Endodermal cell (in vitro differentiated cells): ENCODE measurements at regions not wholly inside any gene's neighbourhood (a gene's known extent, or its start where the extent isn't known, plus 50 kb on each side); places are given as distances from the start of the nearest gene placed in this dataset.

ENCODE experiments used
- DNase-seq: peaks from one replicate; pipeline ENCODE4 v3.0.0-alpha.2; 2017
- H3K27ac ChIP-seq: 2 replicates; pipeline ENCODE4 v1.5.1; 2013; ENCODE audit warnings: mild to moderate bottlenecking, low read depth, low read length, moderate library complexity
- H3K27me3 ChIP-seq: 2 replicates; pipeline ENCODE4 v1.6.1; 2013; ENCODE audit warnings: mild to moderate bottlenecking, low read length, moderate library complexity; ENCODE audit not compliant: insufficient read depth, control insufficient read depth, poor library complexity, severe bottlenecking
- H3K36me3 ChIP-seq: 2 replicates; pipeline ENCODE4 v1.7.0; 2013; ENCODE audit warnings: mild to moderate bottlenecking, low read length, moderate library complexity; ENCODE audit not compliant: control insufficient read depth, insufficient read depth
- H3K4me1 ChIP-seq: one replicate; pipeline ENCODE4 v1.7.0; 2013; ENCODE audit warnings: low read length; ENCODE audit not compliant: control insufficient read depth, insufficient read depth
- H3K4me3 ChIP-seq: 2 replicates; pipeline ENCODE4 v1.5.1; 2013; ENCODE audit warnings: mild to moderate bottlenecking, low read length, moderate library complexity
- H3K9ac ChIP-seq: 2 replicates; pipeline ENCODE4 v1.6.1; 2013; ENCODE audit warnings: mild to moderate bottlenecking, low read length, moderate library complexity; ENCODE audit not compliant: poor library complexity, severe bottlenecking; ENCODE audit errors: extremely low read depth
- H3K9me3 ChIP-seq: 2 replicates; pipeline ENCODE4 v1.6.1; 2013; ENCODE audit warnings: mild to moderate bottlenecking, low read length, moderate library complexity; ENCODE audit not compliant: control insufficient read depth
- H3K27ac Mint-ChIP-seq: 2 replicates; pipeline ENCODE4 v1.8.0; 2020; ENCODE audit warnings: mixed read lengths
- H3K27me3 Mint-ChIP-seq: 2 replicates; pipeline ENCODE4 v1.8.0; 2021; ENCODE audit warnings: mild to moderate bottlenecking, mixed read lengths; ENCODE audit not compliant: insufficient read depth
- H3K36me3 Mint-ChIP-seq: 2 replicates; pipeline ENCODE4 v1.8.0; 2020; ENCODE audit warnings: low read depth, mixed read lengths
- H3K4me1 Mint-ChIP-seq: 2 replicates; pipeline ENCODE4 v1.8.0; 2020; ENCODE audit warnings: mixed read lengths
- H3K4me3 Mint-ChIP-seq: 2 replicates; pipeline ENCODE4 v1.8.0; 2020; ENCODE audit warnings: mild to moderate bottlenecking, moderate library complexity, mixed read lengths
- H3K9me3 Mint-ChIP-seq: 2 replicates; pipeline ENCODE4 v1.8.0; 2020; ENCODE audit warnings: mild to moderate bottlenecking, mixed read lengths
- WGBS, 2 experiments: methylation state at CpG; one replicate each; pipeline versions ENCODE4 v1.1.5 to v1.1.7; 2013; ENCODE audit warnings: missing lambda C conversion rate in 2 of 2, mixed read lengths in 1 of 2; ENCODE audit not compliant: insufficient coverage in 1 of 2, insufficient read length in 1 of 2; 5-methylcytosine and 5-hydroxymethylcytosine counted together
- TF ChIP-seq, protein P1 (sequence below): fragments of 200-600 bp; sonication (generic); conservative IDR thresholded peaks from 2 replicates; pipeline ENCODE4 v1.5.0; 2021; ENCODE audit warnings: antibody characterized with exemption, mild to moderate bottlenecking

DNA sequence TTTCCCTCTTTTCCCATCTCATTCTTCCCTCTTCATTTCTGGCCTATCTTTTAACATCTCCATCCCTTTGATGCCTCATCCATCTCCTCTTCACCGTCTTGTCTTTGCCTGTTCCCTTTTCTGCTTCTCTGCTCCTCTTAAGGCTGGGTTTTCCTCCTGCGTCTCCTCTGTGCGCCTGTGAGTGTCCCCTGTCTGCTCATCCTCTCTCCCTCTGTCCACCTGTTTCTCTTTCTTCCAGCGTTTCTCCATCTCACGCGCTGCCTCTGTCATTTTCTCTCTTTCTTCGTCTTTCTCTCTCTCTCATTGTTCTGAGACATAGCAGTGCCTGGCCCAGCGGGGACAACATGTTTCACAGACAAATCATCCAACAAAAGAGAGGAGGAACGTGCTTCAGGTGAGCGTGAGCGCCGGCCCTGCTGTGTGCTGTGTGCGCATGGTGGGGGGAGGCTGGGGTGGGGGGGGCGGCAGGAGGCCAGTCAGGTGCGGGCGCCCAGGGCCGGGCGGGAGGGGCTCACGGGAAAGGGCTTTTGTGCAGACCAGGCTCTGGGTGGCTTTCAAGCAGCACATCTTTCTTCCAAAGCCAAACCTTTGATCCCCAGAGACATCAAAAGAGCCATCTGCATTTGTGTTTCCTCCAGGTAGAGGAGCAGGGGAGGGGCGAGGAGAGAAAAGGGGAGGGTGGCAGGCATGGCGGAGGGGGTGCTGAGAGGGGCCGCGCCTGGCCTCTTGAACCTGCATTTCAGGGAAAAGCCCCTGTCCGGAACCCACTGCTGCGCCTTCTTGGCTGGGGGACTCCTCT lies 121.3 kb downstream of the VEGFA start:
- no peak overlapping the region for H3K9ac ChIP-seq
- Mint-ChIP-seq H3K27me3 (peaks cover 5% of the 10 kb centered on the region), H3K36me3 (no peaks in the 10 kb centered on the region), H3K4me3 (no peak overlapping the region), H3K4me1 (peaks cover 47% of the 10 kb centered on the region), H3K27ac (peak overlapping the region; percentile 4), H3K9me3 (no peaks in the 10 kb centered on the region)
- peak; percentile 72 for DNase-seq
- 57 to 64% methylated on average over 13 to 19 of the region's 25 CpGs for WGBS, 2 experiments
- no peaks in the 10 kb centered on the region for H3K36me3 ChIP-seq
- peaks cover 10% of the 10 kb centered on the region for H3K4me1 ChIP-seq
- no peak overlapping the region for H3K4me3 ChIP-seq
- TF ChIP-seq, protein P1, sequence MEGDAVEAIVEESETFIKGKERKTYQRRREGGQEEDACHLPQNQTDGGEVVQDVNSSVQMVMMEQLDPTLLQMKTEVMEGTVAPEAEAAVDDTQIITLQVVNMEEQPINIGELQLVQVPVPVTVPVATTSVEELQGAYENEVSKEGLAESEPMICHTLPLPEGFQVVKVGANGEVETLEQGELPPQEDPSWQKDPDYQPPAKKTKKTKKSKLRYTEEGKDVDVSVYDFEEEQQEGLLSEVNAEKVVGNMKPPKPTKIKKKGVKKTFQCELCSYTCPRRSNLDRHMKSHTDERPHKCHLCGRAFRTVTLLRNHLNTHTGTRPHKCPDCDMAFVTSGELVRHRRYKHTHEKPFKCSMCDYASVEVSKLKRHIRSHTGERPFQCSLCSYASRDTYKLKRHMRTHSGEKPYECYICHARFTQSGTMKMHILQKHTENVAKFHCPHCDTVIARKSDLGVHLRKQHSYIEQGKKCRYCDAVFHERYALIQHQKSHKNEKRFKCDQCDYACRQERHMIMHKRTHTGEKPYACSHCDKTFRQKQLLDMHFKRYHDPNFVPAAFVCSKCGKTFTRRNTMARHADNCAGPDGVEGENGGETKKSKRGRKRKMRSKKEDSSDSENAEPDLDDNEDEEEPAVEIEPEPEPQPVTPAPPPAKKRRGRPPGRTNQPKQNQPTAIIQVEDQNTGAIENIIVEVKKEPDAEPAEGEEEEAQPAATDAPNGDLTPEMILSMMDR, result no peak
- no peaks in the 10 kb centered on the region for H3K9me3 ChIP-seq
- H3K27ac ChIP-seq, result no peak overlapping the region
- H3K27me3 ChIP-seq, result no peaks in the 10 kb centered on the region

DNA sequence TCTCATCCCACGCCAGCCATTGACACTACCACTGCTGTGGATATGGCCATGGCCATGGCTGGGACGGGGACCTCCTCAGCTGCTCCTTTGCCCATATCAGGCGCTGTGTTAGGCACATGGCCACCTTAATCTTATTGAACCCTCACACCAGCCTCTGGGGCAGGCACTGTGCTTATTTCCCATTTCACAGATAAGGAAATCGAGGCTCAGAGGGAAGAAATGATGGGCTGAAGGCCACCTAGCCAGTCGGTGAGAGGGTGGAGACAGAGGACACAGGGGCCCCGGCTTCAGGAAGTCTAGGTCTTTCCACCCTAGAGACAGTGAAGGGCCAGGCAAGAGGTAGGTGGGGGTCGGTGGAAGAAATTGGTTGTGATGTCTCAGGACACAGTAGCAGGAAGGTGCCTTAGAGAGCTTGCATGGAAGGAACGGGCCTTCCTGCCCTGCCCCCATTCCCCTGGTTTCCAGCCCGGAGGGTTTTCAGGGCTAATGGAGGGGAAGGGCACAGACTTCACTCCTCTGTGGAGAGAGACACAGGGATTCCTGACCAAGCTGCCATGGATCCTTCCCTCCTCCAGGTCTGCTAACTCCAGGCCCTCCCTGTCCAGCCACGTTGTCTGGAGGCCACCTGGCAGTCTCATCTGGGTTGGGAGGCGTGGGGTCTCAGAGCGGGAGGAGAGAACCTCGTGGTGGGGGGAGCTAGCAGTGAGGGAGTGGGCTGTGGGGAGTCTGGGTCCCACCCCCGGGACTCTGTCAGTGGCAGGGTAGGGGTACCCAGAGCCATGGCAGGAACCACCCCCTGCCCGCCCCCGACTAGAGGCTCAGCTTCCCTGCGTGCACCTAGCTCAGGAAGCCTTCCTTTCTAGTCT lies 120.4 kb downstream of the VEGFA start:
- Mint-ChIP-seq H3K4me3 (no peak overlapping the region), H3K27me3 (peaks cover 5% of the 10 kb centered on the region), H3K36me3 (no peaks in the 10 kb centered on the region), H3K9me3 (no peaks in the 10 kb centered on the region), H3K4me1 (peaks cover 47% of the 10 kb centered on the region), H3K27ac (no peak overlapping the region)
- Histone ChIP-seq H3K36me3 (no peaks in the 10 kb centered on the region), H3K4me3 (no peak overlapping the region), H3K9ac (no peak overlapping the region), H3K27me3 (no peaks in the 10 kb centered on the region), H3K9me3 (no peaks in the 10 kb centered on the region), H3K27ac (no peak overlapping the region), H3K4me1 (peaks cover 10% of the 10 kb centered on the region)
- TF ChIP-seq, protein P1, result no peak
- peak; percentile 60 for DNase-seq
- WGBS, 2 experiments, result 86 to 88% methylated on average over 10 to 17 of the region's 17 CpGs

GRCh38 chr6:43887906-43888683 lies 118.1 kb downstream of the VEGFA start:
- H3K9me3 ChIP-seq, result no peaks in the 10 kb centered on the region
- no peaks in the 10 kb centered on the region for H3K36me3 ChIP-seq
- WGBS, 2 experiments, result 89 to 92% methylated on average over 14 to 17 of the region's 17 CpGs
- Mint-ChIP-seq H3K27me3 (peaks cover 5% of the 10 kb centered on the region), H3K4me3 (no peak overlapping the region), H3K9me3 (no peaks in the 10 kb centered on the region), H3K27ac (no peak overlapping the region), H3K36me3 (no peaks in the 10 kb centered on the region), H3K4me1 (peaks cover 35% of the 10 kb centered on the region)
- no peaks in the 10 kb centered on the region for H3K27me3 ChIP-seq
- TF ChIP-seq, protein P1, result no peak
- peak; percentile 74 for DNase-seq
- no peak overlapping the region for H3K4me3 ChIP-seq
- H3K9ac ChIP-seq, result no peak overlapping the region
- H3K27ac ChIP-seq, result no peak overlapping the region
- H3K4me1 ChIP-seq, result peaks cover 3% of the 10 kb centered on the region
